ENCODE measurements at regions not wholly inside any gene's neighbourhood (a gene's known extent, or its start where the extent isn't known, plus 50 kb on each side); places are given as distances from the start of the nearest gene placed in this dataset.
"Not testable (repeated sequence)": the region's sequence is repeated elsewhere in the genome, so short reads cannot be mapped to it uniquely, and the experiment has no call there.

GRCh38 chr20:12004776-12005175 is 87.1 kb downstream of the BTBD3 start:
- not testable (repeated sequence) for TF ChIP-seq POLR2A, EP300, CTCF (IDR thresholded peaks at IDR 0.05)

Measured in tibial nerve (tissue), 4 donors.